Transverse colon (tissue), 4 donors: ENCODE measurements at regions not wholly inside any gene's neighbourhood (a gene's known extent, or its start where the extent isn't known, plus 50 kb on each side); places are given as distances from the start of the nearest gene placed in this dataset.

Experiments used
- DNase-seq: peaks from one replicate; pipeline ENCODE4 v3.0.0-alpha.2; 2019
- H3K27ac ChIP-seq, 4 donors: fragments of 200-600 bp; sonication (generic); 2 replicates each; pipeline ENCODE4 v1.5.1; 2016 to 2018; ENCODE audit warnings: inconsistent platforms in 4 of 4
- H3K27me3 ChIP-seq: fragments of 200-600 bp; sonication (generic); 2 replicates; pipeline ENCODE4 v1.5.1; 2017; ENCODE audit warnings: inconsistent platforms
- H3K36me3 ChIP-seq, 4 donors: fragments of 200-600 bp; sonication (generic); 2 replicates each; pipeline ENCODE4 v1.5.1; 2017 to 2019; ENCODE audit warnings: inconsistent platforms in 4 of 4
- H3K4me1 ChIP-seq, 4 donors: fragments of 200-600 bp; sonication (generic); 2 replicates each; pipeline ENCODE4 v1.5.1; 2017 to 2020; ENCODE audit warnings: inconsistent platforms in 4 of 4
- H3K4me3 ChIP-seq, 4 donors: fragments of 200-600 bp; sonication (generic); 1 replicate in 1 of 4; 2 replicates in 3 of 4; pipeline versions ENCODE4 v1.5.1 to v1.6.1; 2017 to 2019; ENCODE audit warnings: inconsistent platforms in 4 of 4
- H3K9me3 ChIP-seq, 2 donors: fragments of 200-600 bp; sonication (generic); 2 replicates each; pipeline ENCODE4 v1.5.1; 2017 to 2019; ENCODE audit warnings: inconsistent platforms in 2 of 2
- CTCF ChIP-seq, 5 experiments: fragments of 200-600 bp in 3 of 5; fragments of 450-650 bp in 2 of 5; sonication (generic) in 3 of 5; IDR thresholded peaks; 1 replicate in 2 of 5; 2 replicates in 3 of 5; pipeline ENCODE4 v1.5.1; 2016 to 2017; ENCODE audit warnings: antibody characterized with exemption in 5 of 5, inconsistent platforms in 3 of 5, mild to moderate bottlenecking in 2 of 5, moderate library complexity in 1 of 5
- EP300 ChIP-seq: sonication (generic); formaldehyde crosslinking; IDR thresholded peaks from one replicate; pipeline ENCODE4 v1.6.1; 2017; ENCODE audit warnings: antibody characterized with exemption, low read depth
- POLR2A ChIP-seq: fragments of 450-650 bp; IDR thresholded peaks from one replicate; pipeline ENCODE4 v1.6.1; 2016; ENCODE audit warnings: antibody characterized with exemption, mild to moderate bottlenecking, moderate library complexity
- POLR2AphosphoS5 ChIP-seq, 3 donors: sonication (generic); formaldehyde crosslinking; IDR thresholded peaks; one replicate each; pipeline ENCODE4 v1.6.1; 2016; ENCODE audit warnings: antibody characterized with exemption in 3 of 3
- WGBS, 2 donors: methylation state at CpG; one replicate each; pipeline ENCODE4 v1.1.5; 2018; ENCODE audit warnings: low coverage in 1 of 2; 5-methylcytosine and 5-hydroxymethylcytosine counted together
- in situ Hi-C, 4 donors: fragments of 200-750 bp; cut with MboI; loops; one replicate each; pipeline versions ENCODE4 v1.15.0 to v1.15.1; 2017; ENCODE audit warnings: low sequenced_read_pairs in 3 of 4, low pct_ligation_motif_present in 1 of 4, low pct_unique_long_range_greater_than_20kb in 1 of 4
- intact Hi-C: fragments of 100-400 bp; cut with DNase I; formaldehyde crosslinking; loops from one replicate; pipeline ENCODE4 v1.15.1; 2023; ENCODE audit warnings: low total_unique reads

- in situ Hi-C loops, result no loop called here
- Histone ChIP-seq H3K36me3 (no peaks in the 10 kb centered on the region), H3K9me3 (no peaks in the 10 kb centered on the region), H3K27ac (no peak overlapping the region), H3K4me1 (no peaks in the 10 kb centered on the region), H3K4me3 (no peak overlapping the region), H3K27me3 (no peaks in the 10 kb centered on the region)
- TF ChIP-seq CTCF (IDR thresholded peaks at IDR 0.05) (no peak), POLR2A (no peak), POLR2AphosphoS5 (IDR thresholded peaks at IDR 0.05) (no peak), EP300 (no peak)
- 48 to 52% methylated on average over 5 of the region's 5 CpGs for WGBS, 2 donors
- DNase-seq, result no peak
- intact Hi-C loops, result no loop called here
Observed at GRCh38 chr12:19639781-19640415, 200.6 kb downstream of the AEBP2 start.

GRCh38 chr12:19641235-19642080, 202.2 kb downstream of the AEBP2 start:
- Histone ChIP-seq H3K27ac (no peak overlapping the region), H3K4me1 (no peaks in the 10 kb centered on the region), H3K9me3 (no peaks in the 10 kb centered on the region), H3K27me3 (no peaks in the 10 kb centered on the region), H3K4me3 (no peak overlapping the region), H3K36me3 (no peaks in the 10 kb centered on the region)
- WGBS, 2 donors, result 87 to 93% methylated on average over 4 to 5 of the region's 5 CpGs
- in situ Hi-C loops, result no loop called here
- no peak for TF ChIP-seq POLR2A
- TF ChIP-seq CTCF (IDR thresholded peaks at IDR 0.05), result no peak
- TF ChIP-seq EP300, result no peak
- no peak for TF ChIP-seq POLR2AphosphoS5 (IDR thresholded peaks at IDR 0.05)
- intact Hi-C loops, result no loop called here
- no peak for DNase-seq

GRCh38 chr12:19642345-19642744, 203.1 kb downstream of the AEBP2 start:
- 92 to 96% methylated on average over 4 of the region's 4 CpGs for WGBS, 2 donors
- in situ Hi-C loops, result no loop called here
- intact Hi-C loops, result no loop called here
- no peak overlapping the region for H3K27ac ChIP-seq
- no peaks in the 10 kb centered on the region for H3K27me3 ChIP-seq
- TF ChIP-seq EP300, result no peak
- TF ChIP-seq CTCF (IDR thresholded peaks at IDR 0.05), result no peak
- TF ChIP-seq POLR2AphosphoS5 (IDR thresholded peaks at IDR 0.05), result no peak
- no peak for TF ChIP-seq POLR2A
- DNase-seq, result no peak
- H3K4me3 ChIP-seq, result no peak overlapping the region
- H3K4me1 ChIP-seq, result no peaks in the 10 kb centered on the region
- H3K9me3 ChIP-seq, result no peaks in the 10 kb centered on the region
- H3K36me3 ChIP-seq, result no peaks in the 10 kb centered on the region

- Histone ChIP-seq H3K27me3 (no peaks in the 10 kb centered on the region), H3K4me1 (peaks cover 0 to 5% (median 0%) of the 10 kb centered on the region in 4 donors), H3K27ac (no peak overlapping the region), H3K36me3 (no peaks in the 10 kb centered on the region), H3K9me3 (no peaks in the 10 kb centered on the region), H3K4me3 (no peak overlapping the region)
- TF ChIP-seq POLR2AphosphoS5 (IDR thresholded peaks at IDR 0.05) (no peak), EP300 (no peak), CTCF (IDR thresholded peaks at IDR 0.05) (peak; percentile 34 to 47 (median 43))
- 23 to 35% methylated on average over 5 of the region's 5 CpGs for WGBS, 2 donors
- in situ Hi-C loops (no loop called here), intact Hi-C loops (no loop called here)
- no peak for DNase-seq
Observed at GRCh38 chr12:19643635-19644034, 204.3 kb downstream of the AEBP2 start.
